Stimulated activated naive CD8-positive, alpha-beta T cell treated with anti-CD3 and anti-CD28 coated beads, Interleukin-15, Interleukin-2, amounts not matched to agents 100 U/mL and 50 U/mL, for 24 hours (primary cell): ENCODE measurements at regions not wholly inside any gene's neighbourhood (a gene's known extent, or its start where the extent isn't known, plus 50 kb on each side); places are given as distances from the start of the nearest gene placed in this dataset.
A peak's percentile ranks its signal among the peaks of the same experiment; 100 is the strongest.

Experiments used
- ATAC-seq: fragments of 150-1000 bp; cut with Tn5 transposase; one replicate; pipeline ENCODE4 v1.10.0; 2021
- DNase-seq: peaks from one replicate; pipeline ENCODE4 v3.0.0; 2021

- ATAC-seq (peak; percentile 60), DNase-seq (no peak)
Measured at GRCh38 chr1:222105393-222105737, 363.5 kb upstream of the DUSP10 start.

- ATAC-seq (no peak), DNase-seq (no peak)
Measured at GRCh38 chr1:222104694-222105392, 363.0 kb upstream of the DUSP10 start.

- DNase-seq (no peak), ATAC-seq (no peak)
Measured at GRCh38 chr1:222104097-222104496, 362.2 kb upstream of the DUSP10 start.

- ATAC-seq (no peak), DNase-seq (no peak)
Measured at GRCh38 chr1:222099746-222100145, 357.9 kb upstream of the DUSP10 start.

- ATAC-seq (no peak), DNase-seq (no peak)
Measured at GRCh38 chr1:222098404-222098803, 356.5 kb upstream of the DUSP10 start.

GRCh38 chr1:222097588-222097987 is 355.7 kb upstream of the DUSP10 start:
- DNase-seq (no peak), ATAC-seq (no peak)

- ATAC-seq (no peak), DNase-seq (no peak)
Measured at GRCh38 chr1:222096883-222097282, 355.0 kb upstream of the DUSP10 start.

- ATAC-seq (no peak), DNase-seq (no peak)
Measured at GRCh38 chr1:222096476-222096772, 354.5 kb upstream of the DUSP10 start.

GRCh38 chr1:222095606-222096475 is 354.0 kb upstream of the DUSP10 start:
- DNase-seq = peak; percentile 68
- ATAC-seq = peak; percentile 76

- DNase-seq (no peak), ATAC-seq (no peak)
Measured at GRCh38 chr1:222093518-222093917, 351.6 kb upstream of the DUSP10 start.

- ATAC-seq (no peak), DNase-seq (no peak)
Measured at GRCh38 chr1:222090103-222090502, 348.2 kb upstream of the DUSP10 start.

- no peak for ATAC-seq
- no peak for DNase-seq
Measured at GRCh38 chr1:222087221-222087920, 345.5 kb upstream of the DUSP10 start.

GRCh38 chr1:222084996-222085395 is 343.1 kb upstream of the DUSP10 start:
- ATAC-seq = no peak
- DNase-seq = no peak

- no peak for ATAC-seq
- no peak for DNase-seq
Measured at GRCh38 chr1:222084048-222084447, 342.2 kb upstream of the DUSP10 start.

- ATAC-seq (no peak), DNase-seq (no peak)
Measured at GRCh38 chr1:222081859-222082258, 340.0 kb upstream of the DUSP10 start.

GRCh38 chr1:222079566-222079965 is 337.7 kb upstream of the DUSP10 start:
- no peak for DNase-seq

GRCh38 chr1:222077206-222077605 is 335.3 kb upstream of the DUSP10 start:
- no peak for DNase-seq
- no peak for ATAC-seq

More at GRCh38 chr1:222079566-222079965, 337.7 kb upstream of the DUSP10 start:
- no peak for ATAC-seq

GRCh38 chr1:222074317-222074716 is 332.4 kb upstream of the DUSP10 start:
- DNase-seq = no peak
- no peak for ATAC-seq

GRCh38 chr1:222073307-222073995 is 331.6 kb upstream of the DUSP10 start:
- DNase-seq (no peak), ATAC-seq (no peak)

GRCh38 chr1:222071387-222071786 is 329.5 kb upstream of the DUSP10 start:
- ATAC-seq (no peak), DNase-seq (no peak)

- DNase-seq = no peak
- ATAC-seq = no peak
Measured at GRCh38 chr1:222068937-222069336, 327.0 kb upstream of the DUSP10 start.

- DNase-seq (no peak), ATAC-seq (no peak)
Measured at GRCh38 chr1:222068101-222068500, 326.2 kb upstream of the DUSP10 start.

GRCh38 chr1:222066539-222066938 is 324.6 kb upstream of the DUSP10 start:
- no peak for ATAC-seq
- no peak for DNase-seq
